ENCODE measurements at regions not wholly inside any gene's neighbourhood (a gene's known extent, or its start where the extent isn't known, plus 50 kb on each side); places are given as distances from the start of the nearest gene placed in this dataset.

- no peak for TF ChIP-seq POLR2AphosphoS5 (IDR thresholded peaks at IDR 0.05; ENCODE audit: low read depth, low read length)
- no peak for TF ChIP-seq TAF1 (IDR thresholded peaks at IDR 0.05; ENCODE audit: low read depth, low read length)
- no peak for TF ChIP-seq POLR2A (IDR thresholded peaks at IDR 0.05; ENCODE audit: low read depth, low read length)
- no peak for TF ChIP-seq PAX5 (IDR thresholded peaks at IDR 0.05; ENCODE audit: insufficient read depth, low read length, severe bottlenecking)
- TF ChIP-seq SPI1 (IDR thresholded peaks at IDR 0.05; ENCODE audit: low read depth, low read length) = no peak
- no peak for TF ChIP-seq POU2F2 (IDR thresholded peaks at IDR 0.05; ENCODE audit: low read depth, low read length)
Measured at GRCh38 chr2:8157621-8158430, 524.0 kb upstream of the ID2 start.

Measured in GM12891 (cell line).